Pons (tissue), 1 donor: ENCODE measurements at regions not wholly inside any gene's neighbourhood (a gene's known extent, or its start where the extent isn't known, plus 50 kb on each side); places are given as distances from the start of the nearest gene placed in this dataset.
"Not testable (repeated sequence)": the region's sequence is repeated elsewhere in the genome, so short reads cannot be mapped to it uniquely, and the experiment has no call there.

Experiments used
- DNase-seq: peaks from one replicate; pipeline ENCODE4 v3.0.0-alpha.2; 2016; ENCODE audit warnings: low spot score

GRCh38 chr15:92825985-92826384, 74.1 kb upstream of the CHD2 start:
- no peak for DNase-seq

- DNase-seq: not testable (repeated sequence)
These were observed 72.1 kb upstream of the CHD2 start for GRCh38 chr15:92827991-92828390.

GRCh38 chr15:92829875-92830274, 70.2 kb upstream of the CHD2 start:
- DNase-seq: no peak

GRCh38 chr15:92831336-92831654, 68.8 kb upstream of the CHD2 start:
- no peak for DNase-seq

GRCh38 chr15:92831655-92832328, 68.3 kb upstream of the CHD2 start:
- DNase-seq: peak; percentile 98

- peak; percentile 37 for DNase-seq
These were observed 67.1 kb upstream of the CHD2 start for GRCh38 chr15:92833106-92833433.

- no peak for DNase-seq
These were observed 66.4 kb upstream of the CHD2 start for GRCh38 chr15:92833493-92834271.

- DNase-seq: no peak
These were observed 60.4 kb upstream of the CHD2 start for GRCh38 chr15:92839696-92840095.

GRCh38 chr15:92840149-92840548, 60.0 kb upstream of the CHD2 start:
- no peak for DNase-seq

- no peak for DNase-seq
These were observed 56.8 kb upstream of the CHD2 start for GRCh38 chr15:92843326-92843725.

- no peak for DNase-seq
These were observed 56.3 kb upstream of the CHD2 start for GRCh38 chr15:92843814-92844213.

- peak; percentile 83 for DNase-seq
These were observed 55.0 kb upstream of the CHD2 start for GRCh38 chr15:92845126-92845508.

- no peak for DNase-seq
These were observed 53.4 kb upstream of the CHD2 start for GRCh38 chr15:92846741-92847140.

- no peak for DNase-seq
These were observed 52.3 kb upstream of the CHD2 start for GRCh38 chr15:92847841-92848240.

- no peak for DNase-seq
These were observed 51.7 kb upstream of the CHD2 start for GRCh38 chr15:92848464-92848851.

- no peak for DNase-seq
These were observed 51.1 kb upstream of the CHD2 start for GRCh38 chr15:92848852-92849598.

GRCh38 chr15:92850218-92850617, 49.9 kb upstream of the CHD2 start:
- DNase-seq: not testable (repeated sequence)
